GM19324 (cell line): ENCODE measurements at regions not wholly inside any gene's neighbourhood (a gene's known extent, or its start where the extent isn't known, plus 50 kb on each side); places are given as distances from the start of the nearest gene placed in this dataset.

ENCODE experiments used
- ATAC-seq: cut with Tn5 transposase; IDR thresholded peaks from one replicate; pipeline ENCODE4 v1.9.1; 2021; ENCODE audit warnings: mild to moderate bottlenecking, moderate library complexity; ENCODE audit not compliant: unreplicated experiment, low FRiP score

DNA sequence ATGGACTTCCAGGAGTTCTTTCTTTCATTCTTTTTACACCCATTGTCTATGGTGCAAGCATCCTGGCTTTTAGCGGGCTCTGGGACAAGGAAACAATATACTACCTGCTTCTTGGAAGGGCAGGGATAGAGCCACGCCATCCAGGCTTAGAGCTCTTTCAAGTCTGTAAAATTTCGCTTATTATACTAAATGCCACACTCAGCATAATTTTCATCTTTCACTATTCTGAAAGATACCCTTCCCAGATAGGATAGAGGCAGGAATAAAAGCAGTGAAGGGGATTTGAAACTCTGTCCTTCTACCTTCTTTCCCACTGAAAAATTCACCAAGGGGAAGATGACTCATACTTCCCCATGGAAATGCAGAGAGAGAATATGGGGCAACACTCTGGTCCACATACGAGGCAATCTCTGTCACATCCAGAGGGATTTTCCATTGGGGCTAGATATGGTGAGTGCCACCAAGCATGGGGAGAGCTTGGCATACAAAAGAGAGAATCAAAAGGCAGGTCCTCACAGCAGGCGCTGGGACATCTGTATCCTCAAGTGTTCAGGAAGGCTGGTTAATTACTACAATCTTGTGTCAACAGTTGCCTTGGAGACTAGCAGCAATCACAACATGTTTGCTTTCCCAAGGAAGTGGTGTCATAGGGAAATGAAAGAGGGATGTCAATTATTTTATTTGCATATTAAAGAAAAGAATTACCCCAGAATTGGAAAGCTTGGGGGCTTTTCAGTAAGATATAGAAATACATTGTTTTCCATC, 127.6 kb downstream of the TDRD15 start:
- ATAC-seq, result no peak

DNA sequence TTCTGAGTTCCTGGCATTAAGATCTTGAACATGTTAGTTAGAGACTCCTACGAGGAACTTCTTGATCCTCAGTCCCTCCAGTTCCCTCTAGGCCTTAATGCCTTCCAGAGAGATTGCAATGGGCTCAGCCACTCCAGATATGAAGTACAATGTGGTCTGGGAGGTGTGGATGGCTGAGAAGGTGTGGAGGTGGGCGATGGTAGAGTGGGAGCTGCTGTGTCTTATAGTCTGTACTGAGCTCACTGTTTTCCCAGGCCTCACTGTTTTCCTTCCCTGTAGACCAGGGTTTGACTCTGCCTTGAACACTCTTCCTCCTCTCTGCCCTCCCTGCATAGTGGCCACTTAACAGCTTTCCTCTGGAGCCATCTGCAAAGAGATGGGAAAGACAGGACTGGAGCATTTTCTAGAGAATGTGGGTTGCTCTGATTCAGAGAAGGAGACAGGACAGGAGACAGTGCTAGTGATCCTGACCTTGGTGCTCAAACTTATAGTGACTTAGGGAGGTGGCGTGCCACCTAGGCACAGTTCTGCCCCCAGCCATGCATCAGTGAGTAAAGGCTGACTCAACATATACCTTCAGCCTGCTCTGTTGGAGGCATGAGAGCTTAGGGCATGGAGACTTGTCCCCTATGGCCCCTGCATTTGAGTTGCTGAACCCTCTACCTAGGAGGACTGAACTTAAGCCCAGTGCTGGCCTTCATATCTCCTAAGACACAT, 129.7 kb downstream of the TDRD15 start:
- no peak for ATAC-seq

DNA sequence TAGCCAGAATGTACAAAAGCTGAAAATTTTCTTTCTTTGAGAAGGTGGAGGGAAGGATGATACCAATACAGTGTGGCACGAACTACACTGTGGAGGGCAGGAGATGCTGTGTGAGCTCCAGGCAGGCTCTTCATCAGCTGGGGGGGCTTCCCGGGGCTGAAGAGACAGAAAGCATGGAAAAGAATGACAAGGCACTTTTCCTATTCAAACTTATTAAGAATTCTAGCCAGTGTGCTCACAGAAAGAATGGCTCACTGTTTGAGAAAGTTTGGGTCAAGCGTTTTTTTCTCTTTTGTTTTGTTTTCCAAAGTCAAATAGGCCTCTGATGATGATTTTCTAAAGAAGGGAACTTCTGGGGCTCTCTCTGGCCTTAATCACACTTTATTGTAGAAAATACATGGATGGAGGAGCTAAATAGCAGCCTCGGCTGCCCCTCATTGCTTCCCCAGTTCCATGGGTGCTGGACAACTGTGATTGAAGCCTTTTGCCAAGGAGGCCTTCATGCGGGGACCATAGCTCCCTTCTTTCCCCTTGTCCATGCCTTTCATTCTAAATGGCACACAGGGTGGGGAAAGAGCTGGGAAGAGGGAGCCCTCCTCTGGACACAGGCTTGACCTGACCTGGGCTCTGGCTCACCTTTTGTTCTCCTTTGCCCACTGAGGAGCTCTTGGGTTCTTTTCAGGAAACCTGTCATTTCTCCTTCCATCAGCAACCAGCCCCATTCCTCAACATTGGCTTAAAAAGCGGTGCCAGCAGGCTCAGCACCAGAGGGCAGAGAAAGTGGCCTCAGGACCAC, 130.6 kb downstream of the TDRD15 start:
- no peak for ATAC-seq

DNA sequence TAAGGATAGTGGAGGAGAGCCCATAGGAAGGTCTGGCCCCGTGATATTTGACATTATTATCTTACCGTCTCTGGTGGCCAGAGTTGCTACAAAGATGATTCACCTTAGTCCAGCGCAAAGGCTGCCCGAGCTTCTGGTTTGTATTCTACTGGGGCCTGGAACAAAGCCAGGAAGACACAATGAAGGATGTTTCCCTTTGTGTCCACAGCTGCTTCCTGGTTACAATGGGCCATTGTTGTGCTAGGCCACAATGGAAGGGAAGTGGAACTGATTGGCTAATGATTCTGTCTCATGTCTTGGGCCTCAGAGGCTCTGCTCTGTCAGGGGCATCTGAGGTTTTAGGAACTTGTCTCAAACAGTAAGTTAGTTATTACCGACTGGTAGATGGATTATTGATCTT, 132.2 kb downstream of the TDRD15 start:
- ATAC-seq, result peak; percentile 78

DNA sequence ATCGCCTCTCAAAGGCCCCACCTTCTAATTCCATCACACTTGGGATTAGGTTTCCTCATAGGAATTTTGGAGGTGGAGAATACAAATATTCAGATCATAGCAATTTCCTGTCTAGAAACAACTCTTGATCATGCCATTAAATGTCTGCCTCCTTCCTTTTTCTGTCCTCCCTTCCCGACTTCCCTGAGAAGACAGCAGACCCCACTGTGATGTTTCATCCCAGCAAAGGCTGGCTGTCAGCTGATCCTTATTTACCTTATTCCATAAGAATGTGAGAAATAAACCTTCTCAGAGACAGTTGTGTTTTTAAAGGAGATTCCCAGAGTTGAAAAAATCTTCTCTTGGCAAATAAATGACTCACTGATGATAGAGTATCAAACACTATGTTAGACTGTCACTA, 133.9 kb downstream of the TDRD15 start:
- ATAC-seq, result no peak

DNA sequence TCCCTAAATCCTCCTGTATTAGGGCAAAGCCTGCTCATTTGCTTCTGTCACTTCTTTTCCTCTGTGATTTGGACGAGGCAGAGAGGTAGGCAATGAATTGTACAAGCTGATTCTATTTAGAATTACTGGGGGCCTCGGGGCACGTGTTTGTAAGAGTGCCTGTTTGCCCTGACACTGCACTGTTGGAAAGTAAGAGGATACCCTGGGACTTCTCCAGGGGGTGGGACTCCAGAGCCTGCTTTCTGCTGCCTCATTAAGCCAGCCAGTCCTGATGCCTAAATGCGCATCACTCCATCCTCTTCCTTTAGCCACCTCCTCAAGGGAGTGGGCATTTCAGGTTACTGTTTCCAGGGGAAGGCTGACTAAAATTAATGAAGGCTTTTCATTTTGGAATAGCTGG, 134.3 kb downstream of the TDRD15 start:
- no peak for ATAC-seq

DNA sequence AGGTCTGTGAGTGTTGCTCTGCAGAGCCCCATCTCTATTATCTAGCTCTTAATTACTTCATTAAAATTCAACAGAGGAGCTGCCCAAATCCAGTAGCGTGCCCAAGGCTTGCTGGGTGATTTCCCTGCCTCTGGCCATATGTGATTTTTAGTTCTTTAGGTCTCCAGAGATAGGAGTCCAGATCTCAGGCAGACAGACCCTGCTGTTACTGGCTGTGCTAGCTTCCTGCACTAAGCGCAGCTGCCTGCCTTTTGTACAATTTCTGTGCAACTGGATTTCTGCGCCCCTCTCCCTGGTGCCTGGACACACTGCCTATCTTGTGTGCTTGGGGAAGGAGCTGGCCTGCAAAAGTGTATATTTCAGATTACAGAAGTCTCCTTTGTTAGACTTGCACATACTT, 136.5 kb downstream of the TDRD15 start:
- no peak for ATAC-seq

DNA sequence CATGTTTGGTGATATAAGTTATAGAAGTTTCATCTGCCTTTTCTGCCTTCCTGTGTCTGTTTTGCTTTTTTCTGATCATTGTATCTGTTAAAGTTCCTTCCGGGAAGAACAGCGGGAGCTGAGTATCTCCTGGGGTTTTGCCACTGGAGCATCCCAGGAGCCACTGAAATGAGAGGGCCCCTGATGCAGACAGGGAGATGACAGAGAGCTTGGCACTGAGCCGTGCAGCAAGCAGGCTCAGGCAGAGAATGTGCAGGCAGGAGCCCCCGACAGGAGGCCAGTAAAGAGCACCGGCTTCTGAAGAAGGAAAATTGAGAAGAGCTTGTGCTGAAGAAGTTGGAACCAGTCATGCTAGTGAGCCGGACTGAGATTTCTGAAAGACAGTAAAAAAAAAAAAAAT, 137.8 kb downstream of the TDRD15 start:
- ATAC-seq, result no peak

DNA sequence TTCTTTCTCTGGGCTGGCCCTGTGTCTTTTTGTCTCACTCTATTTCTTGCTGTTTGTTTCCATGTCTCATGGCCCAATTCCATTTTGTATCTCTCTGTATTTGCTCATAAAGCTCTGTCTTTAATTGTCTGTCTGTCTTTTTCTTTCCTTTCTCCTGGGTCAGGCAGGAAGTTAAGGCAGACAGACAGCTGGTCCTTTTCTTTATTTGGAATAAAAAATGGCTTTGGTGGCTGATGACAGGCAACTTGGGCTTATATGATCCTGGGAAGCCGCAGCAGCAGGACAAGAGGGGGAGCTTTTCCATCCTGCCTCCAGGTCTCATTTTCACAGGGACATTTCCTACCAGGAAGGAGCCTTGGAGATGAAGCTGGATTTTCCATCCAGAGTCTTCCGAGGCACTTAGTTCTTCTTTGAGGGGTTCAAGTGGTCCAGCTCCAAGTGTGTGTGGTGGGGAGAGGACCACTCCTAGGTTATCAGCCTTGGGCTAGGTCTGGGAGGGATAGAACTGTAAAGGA, 138.7 kb downstream of the TDRD15 start:
- ATAC-seq, result no peak

DNA sequence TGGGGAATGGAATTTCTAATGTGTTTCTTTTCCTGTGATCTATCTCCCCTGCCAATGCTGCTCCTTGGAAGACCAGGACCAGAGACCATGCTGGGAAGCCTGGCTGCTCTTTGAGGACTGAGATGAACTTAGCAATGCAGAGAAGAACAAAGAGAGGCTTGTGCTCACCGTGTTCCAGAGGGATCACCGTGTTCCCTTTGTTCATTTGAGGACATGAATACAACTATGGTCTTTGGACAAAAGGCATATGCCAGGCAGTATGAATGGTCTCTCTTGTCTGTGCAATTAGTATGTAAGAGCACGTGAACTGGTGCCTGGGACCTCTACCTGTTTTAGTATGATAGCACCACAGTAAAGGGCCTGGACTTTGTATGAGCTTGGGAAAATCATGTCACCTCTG, 139.9 kb downstream of the TDRD15 start:
- no peak for ATAC-seq

DNA sequence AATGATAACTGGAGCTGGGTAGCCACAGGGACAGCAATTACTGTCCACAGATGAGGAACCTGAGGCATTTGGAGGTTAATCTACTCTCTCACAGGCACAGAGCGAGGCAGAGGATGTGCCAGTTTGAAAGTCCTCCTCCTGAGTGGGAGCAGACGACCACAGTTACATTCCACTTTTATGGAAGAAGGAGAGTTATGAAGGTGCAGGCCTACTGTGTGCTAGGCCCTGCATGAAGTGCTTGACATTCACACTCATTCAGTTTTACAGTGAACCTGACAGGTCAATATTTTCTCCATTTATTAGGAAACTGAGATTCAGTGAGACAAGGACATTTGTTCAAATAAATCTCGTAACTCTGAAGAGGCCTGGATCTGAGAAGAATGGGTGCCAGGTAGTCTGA, 142.0 kb downstream of the TDRD15 start:
- no peak for ATAC-seq

DNA sequence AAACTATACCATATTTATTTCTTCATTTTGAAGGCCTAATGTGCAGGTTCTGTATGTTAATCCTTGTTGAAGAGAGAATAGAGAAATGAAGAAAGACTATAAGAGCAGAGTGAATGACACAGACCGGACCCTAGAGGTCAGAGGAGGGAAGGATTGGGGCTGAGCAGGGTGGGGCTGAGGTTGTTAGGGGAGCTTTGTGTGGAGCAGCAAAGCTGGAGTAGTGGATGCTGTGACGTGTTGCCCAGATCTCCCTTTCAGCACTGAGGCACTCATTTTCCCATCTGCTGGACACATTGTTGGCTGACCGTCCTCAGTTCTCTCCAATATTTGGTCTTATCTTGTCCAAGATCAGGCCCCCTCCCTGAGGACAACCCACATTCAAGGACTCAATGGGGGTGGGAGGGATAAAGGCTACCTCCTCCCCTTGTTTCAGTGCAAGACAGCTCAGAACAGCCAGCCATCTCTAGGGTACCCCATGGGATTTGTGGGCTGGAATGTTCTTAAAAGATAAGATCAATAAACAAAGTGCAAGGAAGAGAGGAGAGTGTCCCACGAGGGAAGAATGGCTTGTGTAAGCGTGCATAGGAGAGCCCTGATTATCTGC, 143.6 kb downstream of the TDRD15 start:
- ATAC-seq, result no peak

DNA sequence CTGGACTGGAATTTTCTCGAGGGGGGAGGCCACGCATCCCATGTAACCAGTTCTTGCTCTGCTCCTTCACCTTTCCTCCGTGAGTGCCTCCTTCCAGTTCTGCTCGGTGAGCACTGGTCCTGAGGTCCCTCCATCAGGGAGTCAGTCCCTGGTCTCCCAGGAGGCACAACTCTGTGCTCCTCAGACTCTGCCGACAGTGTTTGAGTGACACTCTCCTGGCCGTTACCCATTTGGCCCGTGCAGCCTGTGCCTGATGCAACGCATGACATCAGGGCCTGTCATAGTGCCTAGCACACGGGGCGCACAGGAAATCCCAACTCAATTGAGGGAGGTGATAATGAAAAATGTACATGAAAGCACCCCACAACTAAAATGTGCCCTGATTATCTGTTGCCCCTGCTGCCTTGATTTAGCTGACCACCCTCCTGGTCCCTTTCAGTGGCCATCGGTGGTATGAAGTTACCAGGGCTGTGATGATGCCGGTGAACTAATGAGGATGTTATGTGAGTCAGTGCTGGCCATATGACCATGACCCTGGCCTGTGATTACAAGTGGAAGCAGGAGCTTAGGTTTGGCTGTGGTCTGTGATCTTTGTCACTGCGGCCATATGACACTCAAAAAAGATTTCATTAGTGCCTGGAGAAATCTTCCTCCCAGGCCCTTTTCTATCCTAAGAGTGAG, 144.6 kb downstream of the TDRD15 start:
- no peak for ATAC-seq

DNA sequence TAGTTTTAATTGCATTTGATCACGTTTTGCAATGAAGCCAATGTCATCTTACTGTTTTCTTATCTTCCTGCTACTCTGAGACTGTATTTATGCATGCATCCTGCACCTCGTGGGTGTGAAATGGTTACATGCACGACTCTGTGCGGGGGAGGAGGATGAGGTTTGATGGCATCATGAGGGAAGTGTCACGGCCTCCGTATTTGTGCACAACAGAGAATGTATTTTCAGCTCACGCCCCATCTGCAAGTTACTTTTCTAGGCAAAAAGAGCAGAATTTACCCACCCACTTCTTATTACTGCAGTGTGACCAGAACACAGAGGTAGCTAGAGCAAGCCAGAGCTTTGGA, 145.1 kb downstream of the TDRD15 start:
- no peak for ATAC-seq

DNA sequence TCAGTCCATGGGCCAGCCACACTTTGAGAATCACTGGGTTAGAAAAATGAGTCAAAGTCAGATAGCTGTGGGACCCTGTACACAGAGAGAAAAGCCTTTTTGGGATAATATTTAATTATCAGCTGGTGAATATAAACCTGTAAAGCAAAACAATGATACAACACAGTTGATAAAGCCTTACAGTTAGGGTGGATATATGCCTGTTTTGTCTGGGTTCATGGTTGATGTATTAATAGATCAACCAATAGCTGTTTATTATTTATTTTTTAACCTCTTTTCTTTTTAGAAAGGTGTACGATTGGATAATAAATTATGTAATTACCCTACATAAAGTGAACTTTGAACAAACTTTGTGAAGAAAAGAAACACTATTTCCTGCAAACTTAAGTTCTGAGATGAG, 145.6 kb downstream of the TDRD15 start:
- ATAC-seq, result no peak

DNA sequence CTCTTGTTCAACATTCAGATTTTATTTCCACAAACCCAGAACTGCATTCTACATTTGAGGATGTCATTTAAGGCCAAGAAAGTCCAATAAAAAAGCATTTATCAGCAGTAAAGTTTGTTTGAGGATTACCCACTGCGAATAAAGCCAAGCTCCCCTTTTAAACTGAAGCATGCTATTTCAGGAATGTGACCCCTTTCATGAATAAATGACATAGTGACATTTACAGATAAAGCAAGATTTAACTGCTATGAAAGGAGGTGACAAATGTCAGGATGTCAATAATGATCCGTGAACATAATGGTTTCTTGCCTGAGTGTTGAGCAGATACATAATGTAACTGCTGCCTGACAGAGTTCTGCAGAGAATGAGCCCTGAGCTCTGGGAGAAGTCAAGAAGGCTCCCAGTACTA, 146.3 kb downstream of the TDRD15 start:
- ATAC-seq, result no peak

DNA sequence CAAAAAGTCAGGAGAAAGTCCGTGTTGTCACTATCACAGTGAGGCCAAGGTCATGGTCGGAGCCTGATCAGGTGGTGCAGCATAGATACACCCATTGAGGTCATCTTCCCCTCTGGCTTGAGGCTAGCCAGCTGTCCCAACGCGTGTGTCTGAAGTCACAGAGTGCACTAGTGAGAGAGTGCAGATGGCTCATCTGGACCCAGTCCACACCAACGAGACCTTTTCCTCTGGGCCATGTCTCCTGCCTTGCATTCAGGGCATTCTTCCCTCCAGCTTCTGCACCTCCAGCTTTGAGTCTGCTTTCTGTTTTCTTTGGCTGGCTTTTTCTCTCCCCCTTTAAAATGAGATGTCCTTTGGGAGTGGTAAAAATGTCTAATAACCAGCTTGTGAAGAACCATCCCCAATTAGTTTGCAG, 146.9 kb downstream of the TDRD15 start:
- ATAC-seq, result no peak

DNA sequence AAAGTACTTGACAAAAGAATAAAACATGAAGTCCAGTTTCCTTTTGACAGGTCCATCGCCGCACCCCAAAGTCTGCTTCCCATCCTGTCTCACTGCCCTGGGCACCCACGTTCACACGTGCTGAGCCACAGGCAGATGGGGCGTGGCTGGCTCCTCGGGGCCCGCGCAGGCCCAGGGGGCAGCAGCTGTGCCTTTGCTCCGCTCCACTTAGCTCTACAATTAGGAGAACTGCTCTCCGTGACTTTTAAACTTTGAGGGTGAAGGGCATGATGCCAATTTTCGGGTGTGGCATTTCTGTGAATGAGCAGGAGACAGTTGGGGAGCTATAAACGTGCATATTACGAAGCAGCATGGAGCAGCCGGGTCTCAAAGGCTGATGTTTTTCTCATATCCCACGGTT, 152.4 kb downstream of the TDRD15 start:
- no peak for ATAC-seq

DNA sequence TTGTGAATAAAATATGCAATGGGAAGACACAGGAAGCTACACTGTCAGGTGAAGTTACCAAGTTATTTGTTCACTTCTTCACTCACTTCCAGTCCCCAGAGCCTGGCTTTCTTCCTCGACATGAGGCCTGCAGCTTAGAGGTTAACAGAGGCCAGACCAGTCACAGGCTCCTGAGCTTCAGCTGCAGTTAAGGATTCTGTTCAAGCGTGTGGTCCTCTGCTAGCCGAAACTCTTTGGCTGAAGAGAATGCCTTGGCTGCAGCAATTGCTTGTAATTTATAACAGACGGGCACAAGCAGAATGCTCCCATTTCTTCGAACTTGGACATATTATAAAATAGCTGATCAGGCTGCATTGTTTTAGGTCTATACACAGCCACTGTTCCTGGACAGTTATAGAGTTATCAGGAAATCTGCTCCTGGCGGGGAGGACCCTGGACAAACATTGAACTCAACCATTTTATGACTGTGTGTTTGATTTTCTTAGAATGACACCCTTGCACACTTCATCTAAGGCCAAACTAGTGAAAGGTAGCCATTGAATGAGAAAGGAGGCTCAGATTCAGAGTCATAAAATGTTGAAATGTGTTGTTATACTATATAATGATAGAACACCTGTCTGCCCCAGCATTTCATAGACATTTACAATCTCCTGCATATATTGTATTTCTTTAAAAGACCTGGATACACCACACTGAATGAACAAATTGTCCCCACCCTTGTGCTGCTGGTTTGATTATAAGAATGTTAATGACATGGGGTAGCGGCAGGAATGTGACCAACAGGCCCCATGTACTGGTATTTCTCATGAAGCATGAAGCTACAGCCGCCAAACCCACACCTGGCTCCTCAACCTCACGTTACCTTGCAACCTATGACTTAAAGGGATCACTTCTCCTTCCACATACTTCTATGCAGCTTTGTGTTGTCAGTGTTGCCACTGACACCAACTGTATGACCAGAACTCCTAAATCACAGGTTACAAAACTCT, 153.6 kb downstream of the TDRD15 start:
- no peak for ATAC-seq
